Body of pancreas (tissue), 4 donors: ENCODE measurements at regions not wholly inside any gene's neighbourhood (a gene's known extent, or its start where the extent isn't known, plus 50 kb on each side); places are given as distances from the start of the nearest gene placed in this dataset.

Experiments used
- ATAC-seq: fragments of 150-250 bp; one replicate; pipeline ENCODE4 v1.9.1; 2016
- DNase-seq, 4 donors: peaks; one replicate each; pipeline ENCODE4 v3.0.0-alpha.2; 2019
- H3K27ac ChIP-seq, 4 donors: fragments of 200-600 bp; sonication (generic); 1 replicate in 3 of 4; 2 replicates in 1 of 4; pipeline versions ENCODE4 v1.5.1 to v1.6.1; 2016 to 2019; ENCODE audit warnings: mild to moderate bottlenecking in 1 of 4, mixed read lengths in 1 of 4, moderate library complexity in 1 of 4
- H3K27me3 ChIP-seq, 2 donors: fragments of 200-600 bp; sonication (generic); one replicate each; pipeline ENCODE4 v1.6.0; 2016; ENCODE audit warnings: mild to moderate bottlenecking in 1 of 2
- H3K36me3 ChIP-seq, 2 donors: fragments of 200-600 bp; sonication (generic); replicated peaks in 1 of 2; 2 replicates each; pipeline ENCODE4 v1.5.1; 2016; ENCODE audit warnings: low read depth in 2 of 2; ENCODE audit not compliant: insufficient read depth in 1 of 2
- H3K4me1 ChIP-seq: fragments of 200-600 bp; sonication (generic); one replicate; pipeline ENCODE4 v1.6.0; 2016
- H3K4me3 ChIP-seq, 2 donors: fragments of 200-600 bp; sonication (generic); 1 replicate in 1 of 2; 2 replicates in 1 of 2; pipeline ENCODE4 v1.5.1; 2016 to 2019
- H3K9me3 ChIP-seq, 3 donors: fragments of 200-600 bp; sonication (generic); 1 replicate in 2 of 3; 2 replicates in 1 of 3; pipeline ENCODE4 v1.5.1; 2016
- CTCF ChIP-seq, 7 experiments: fragments of 450-650 bp in 4 of 7; fragments of 200-600 bp in 3 of 7; sonication (generic) in 3 of 7; IDR thresholded peaks; one replicate each; pipeline ENCODE4 v1.5.1; 2016 to 2019; ENCODE audit warnings: antibody characterized with exemption in 7 of 7
- POLR2A ChIP-seq, 3 donors: fragments of 450-650 bp; IDR thresholded peaks; one replicate each; pipeline ENCODE4 v1.6.1; 2016; ENCODE audit warnings: antibody characterized with exemption in 3 of 3, mild to moderate bottlenecking in 2 of 3
- WGBS, 2 donors: methylation state at CpG; one replicate each; pipeline ENCODE4 v1.1.5; 2017; 5-methylcytosine and 5-hydroxymethylcytosine counted together
- intact Hi-C: fragments of 100-400 bp; cut with DNase I; formaldehyde crosslinking; loops from one replicate; pipeline ENCODE4 v1.15.1; 2023

- intact Hi-C loops = no loop called here
- no peak overlapping the region for H3K4me3 ChIP-seq
- H3K9me3 ChIP-seq = no peaks in the 10 kb centered on the region
- no peak for DNase-seq
- ATAC-seq = no peak
- H3K36me3 ChIP-seq = no peaks in the 10 kb centered on the region
- H3K4me1 ChIP-seq = no peaks in the 10 kb centered on the region
- H3K27ac ChIP-seq = no peak overlapping the region
- no peak for TF ChIP-seq CTCF (IDR thresholded peaks at IDR 0.05)
- no peak for TF ChIP-seq POLR2A (IDR thresholded peaks at IDR 0.05)
- WGBS, 2 donors = 61 to 65% methylated on average over 3 of the region's 3 CpGs
- H3K27me3 ChIP-seq = no peaks in the 10 kb centered on the region
These were observed 319.0 kb upstream of the NPSR1 start for GRCh38 chr7:34338961-34339526.

GRCh38 chr7:34341326-34341725, 316.7 kb upstream of the NPSR1 start:
- no peaks in the 10 kb centered on the region for H3K27me3 ChIP-seq
- H3K4me3 ChIP-seq = no peak overlapping the region
- no peaks in the 10 kb centered on the region for H3K4me1 ChIP-seq
- no peaks in the 10 kb centered on the region for H3K36me3 ChIP-seq
- no peak overlapping the region for H3K27ac ChIP-seq
- TF ChIP-seq CTCF (IDR thresholded peaks at IDR 0.05) = no peak
- TF ChIP-seq POLR2A (IDR thresholded peaks at IDR 0.05) = no peak
- intact Hi-C loops = no loop called here
- H3K9me3 ChIP-seq = no peaks in the 10 kb centered on the region
- WGBS, 2 donors = 17 to 20% methylated on average over 2 of the region's 2 CpGs
- ATAC-seq (no peak), DNase-seq (no peak)

GRCh38 chr7:34342387-34342786, 315.6 kb upstream of the NPSR1 start:
- no peaks in the 10 kb centered on the region for H3K27me3 ChIP-seq
- WGBS, 2 donors = 89 to 97% methylated on average over 1 of the region's 1 CpG
- no peaks in the 10 kb centered on the region for H3K9me3 ChIP-seq
- no peak for TF ChIP-seq CTCF (IDR thresholded peaks at IDR 0.05)
- TF ChIP-seq POLR2A (IDR thresholded peaks at IDR 0.05) = no peak
- H3K27ac ChIP-seq = no peak overlapping the region
- intact Hi-C loops = no loop called here
- DNase-seq (no peak), ATAC-seq (no peak)
- H3K36me3 ChIP-seq = no peaks in the 10 kb centered on the region
- H3K4me3 ChIP-seq = no peak overlapping the region
- H3K4me1 ChIP-seq = no peaks in the 10 kb centered on the region

- 79 to 88% methylated on average over 1 of the region's 1 CpG for WGBS, 2 donors
- Histone ChIP-seq H3K36me3 (no peaks in the 10 kb centered on the region), H3K4me1 (no peaks in the 10 kb centered on the region), H3K4me3 (no peak overlapping the region), H3K27ac (no peak overlapping the region), H3K9me3 (no peaks in the 10 kb centered on the region), H3K27me3 (no peaks in the 10 kb centered on the region)
- no peak for DNase-seq
- no peak for ATAC-seq
- no peak for TF ChIP-seq POLR2A (IDR thresholded peaks at IDR 0.05)
- TF ChIP-seq CTCF (IDR thresholded peaks at IDR 0.05) = no peak
- intact Hi-C loops = no loop called here
These were observed 314.4 kb upstream of the NPSR1 start for GRCh38 chr7:34343667-34344066.

- no peaks in the 10 kb centered on the region for H3K27me3 ChIP-seq
- intact Hi-C loops = no loop called here
- no peaks in the 10 kb centered on the region for H3K9me3 ChIP-seq
- no peaks in the 10 kb centered on the region for H3K36me3 ChIP-seq
- no peak overlapping the region for H3K27ac ChIP-seq
- no peaks in the 10 kb centered on the region for H3K4me1 ChIP-seq
- H3K4me3 ChIP-seq = no peak overlapping the region
- WGBS, 2 donors = 72 to 83% methylated on average over 3 of the region's 3 CpGs
- ATAC-seq (no peak), DNase-seq (no peak)
- TF ChIP-seq CTCF (IDR thresholded peaks at IDR 0.05) (no peak), POLR2A (IDR thresholded peaks at IDR 0.05) (no peak)
These were observed 304.0 kb upstream of the NPSR1 start for GRCh38 chr7:34354011-34354410.
